NCI-H748 treated with DMSO at 0.1 percent for 48 hours (cell line): ENCODE measurements at regions not wholly inside any gene's neighbourhood (a gene's known extent, or its start where the extent isn't known, plus 50 kb on each side); places are given as distances from the start of the nearest gene placed in this dataset.
"Not testable (repeated sequence)": the region's sequence is repeated elsewhere in the genome, so short reads cannot be mapped to it uniquely, and the experiment has no call there.

Source experiments
- DNase-seq: peaks from one replicate; lab custom pipeline; 2025; lab: John Stamatoyannopoulos, UW

- no peak for DNase-seq
These were observed 375.9 kb downstream of the NXPH1 start for GRCh38 chr7:8809320-8809719.

- no peak for DNase-seq
These were observed 384.1 kb downstream of the NXPH1 start for GRCh38 chr7:8817448-8818036.

- no peak for DNase-seq
These were observed 385.0 kb downstream of the NXPH1 start for GRCh38 chr7:8818406-8818805.

GRCh38 chr7:8822595-8822994, 389.2 kb downstream of the NXPH1 start:
- no peak for DNase-seq

GRCh38 chr7:8823486-8823885, 390.1 kb downstream of the NXPH1 start:
- no peak for DNase-seq

GRCh38 chr7:8827329-8827728, 393.9 kb downstream of the NXPH1 start:
- no peak for DNase-seq

GRCh38 chr7:8829100-8829499, 395.7 kb downstream of the NXPH1 start:
- DNase-seq = no peak

- no peak for DNase-seq
These were observed 398.0 kb downstream of the NXPH1 start for GRCh38 chr7:8831376-8831775.

GRCh38 chr7:8833355-8833754, 399.9 kb downstream of the NXPH1 start:
- DNase-seq = no peak

GRCh38 chr7:8841171-8841570, 407.8 kb downstream of the NXPH1 start:
- DNase-seq = no peak

GRCh38 chr7:8871716-8872115, 438.3 kb downstream of the NXPH1 start:
- no peak for DNase-seq

GRCh38 chr7:8881916-8882315, 448.5 kb downstream of the NXPH1 start:
- DNase-seq = no peak

- no peak for DNase-seq
These were observed 452.1 kb downstream of the NXPH1 start for GRCh38 chr7:8885480-8886000.

- not testable (repeated sequence) for DNase-seq
These were observed 456.9 kb downstream of the NXPH1 start for GRCh38 chr7:8890346-8890745.

- DNase-seq = no peak
These were observed 460.4 kb downstream of the NXPH1 start for GRCh38 chr7:8893775-8894174.

- no peak for DNase-seq
These were observed 473.1 kb downstream of the NXPH1 start for GRCh38 chr7:8906396-8907075.

GRCh38 chr7:8908889-8909288, 475.5 kb downstream of the NXPH1 start:
- DNase-seq = no peak

GRCh38 chr7:8913682-8914081, 480.3 kb downstream of the NXPH1 start:
- DNase-seq = no peak

- no peak for DNase-seq
These were observed 488.4 kb downstream of the NXPH1 start for GRCh38 chr7:8921807-8922206.

GRCh38 chr7:8922726-8923125, 489.3 kb downstream of the NXPH1 start:
- no peak for DNase-seq

- DNase-seq = no peak
These were observed 489.9 kb downstream of the NXPH1 start for GRCh38 chr7:8923164-8923806.

- DNase-seq = no peak
These were observed 498.7 kb downstream of the NXPH1 start for GRCh38 chr7:8931906-8932646.

- DNase-seq = no peak
These were observed 499.3 kb downstream of the NXPH1 start for GRCh38 chr7:8932751-8933150.
